ELF-1 (cell line): ENCODE measurements at regions not wholly inside any gene's neighbourhood (a gene's known extent, or its start where the extent isn't known, plus 50 kb on each side); places are given as distances from the start of the nearest gene placed in this dataset.
"Not testable (repeated sequence)": the region's sequence is repeated elsewhere in the genome, so short reads cannot be mapped to it uniquely, and the experiment has no call there.

Experiments used
- DNase-seq: peaks from one replicate; pipeline ENCODE4 v3.0.0-alpha.2; 2016; ENCODE audit warnings: low read depth, low spot score

DNA sequence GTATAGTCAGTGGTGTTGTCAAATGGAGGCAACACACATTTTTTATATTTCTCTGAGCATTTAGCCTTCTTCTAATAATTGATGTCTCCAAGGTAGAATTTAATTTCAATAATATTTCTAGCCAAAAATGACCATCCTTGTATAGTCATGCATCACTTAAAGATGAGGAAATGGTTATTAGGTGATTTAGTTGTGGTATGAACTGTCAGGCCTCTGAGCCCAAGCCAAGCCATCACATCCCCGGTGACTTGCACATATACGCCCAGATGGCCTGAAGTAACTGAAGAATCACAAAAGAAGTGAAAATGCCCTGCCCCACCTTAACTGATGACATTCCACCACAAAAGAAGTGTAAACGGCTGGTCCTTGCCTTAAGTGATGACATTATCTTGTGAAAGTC lies 115.6 kb upstream of the SMLR1 start:
- peak; percentile 16 for DNase-seq

DNA sequence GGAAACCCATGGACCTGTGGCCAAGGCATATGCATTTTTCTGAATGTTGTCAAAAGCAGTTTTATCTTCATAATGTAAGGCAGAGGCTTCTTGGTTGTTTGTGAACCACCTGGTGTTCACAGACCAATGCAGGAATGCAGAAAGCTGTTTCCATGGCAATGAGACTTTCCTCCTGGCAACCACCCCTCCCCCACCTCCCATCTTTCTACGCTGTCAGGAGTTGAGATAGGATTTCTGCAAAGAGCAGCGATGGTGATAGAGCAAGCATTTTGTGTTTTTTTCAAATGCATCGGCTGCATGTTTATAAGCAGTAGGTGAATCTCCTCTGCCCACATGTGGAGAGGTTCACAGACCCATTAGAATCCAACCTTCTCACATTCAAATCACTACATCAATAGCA lies 114.1 kb upstream of the SMLR1 start:
- DNase-seq: peak; percentile 80

DNA sequence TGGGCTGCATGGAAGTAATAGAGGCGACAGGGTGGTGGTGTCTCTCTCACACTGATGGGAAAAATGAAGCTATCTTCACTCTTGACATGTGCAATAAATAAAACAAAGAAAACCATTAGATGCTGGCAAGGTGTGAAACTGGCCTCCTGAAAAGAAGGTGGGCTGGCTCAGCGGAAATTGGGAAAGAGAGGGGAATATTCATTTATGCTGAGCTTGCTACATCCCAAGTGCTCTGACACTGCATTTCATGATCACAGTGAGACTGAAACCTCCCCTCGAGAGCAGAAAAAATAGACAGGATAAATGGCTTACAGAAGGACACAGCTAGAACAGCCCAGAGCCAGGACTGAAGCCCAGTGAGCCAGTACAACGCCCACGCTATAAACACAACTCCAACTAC lies 112.1 kb upstream of the SMLR1 start:
- no peak for DNase-seq

DNA sequence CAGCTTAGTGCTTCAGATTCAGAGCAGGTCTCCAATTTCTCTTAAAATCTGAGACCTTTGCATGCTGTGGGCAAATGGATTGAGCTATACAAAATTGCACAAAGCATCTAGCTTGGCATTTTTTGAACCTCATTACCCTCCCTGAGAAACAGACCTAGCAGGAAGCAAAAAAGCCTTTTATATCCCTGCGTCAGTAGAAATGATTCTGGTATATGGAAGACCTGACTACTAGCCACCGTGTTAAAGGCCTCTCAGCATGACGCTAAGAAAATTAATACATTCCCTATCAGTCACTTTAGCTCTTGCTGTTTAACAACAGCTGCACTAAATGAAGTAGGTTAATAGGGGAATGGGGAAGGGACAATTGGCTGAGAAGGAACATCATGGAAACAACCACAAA lies 110.7 kb upstream of the SMLR1 start:
- no peak for DNase-seq

DNA sequence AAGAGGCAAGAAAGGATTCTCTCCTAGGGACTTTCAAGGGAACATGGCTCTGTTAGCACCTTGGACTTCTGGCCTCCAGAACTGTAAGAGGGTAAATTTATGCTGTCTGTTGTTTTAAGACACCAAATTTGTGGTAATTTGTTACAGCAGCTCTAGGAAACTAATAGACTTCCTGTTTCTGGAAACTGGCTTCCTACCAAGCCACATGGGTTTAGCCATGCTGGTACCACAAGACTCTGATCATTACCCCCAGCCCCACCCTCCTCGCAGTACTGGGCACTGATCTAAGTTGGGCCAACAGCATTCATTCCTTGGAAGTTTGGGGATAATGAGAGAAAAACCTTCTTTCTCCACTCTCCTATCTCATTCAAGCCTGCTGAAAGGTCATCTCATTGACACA lies 109.5 kb upstream of the SMLR1 start:
- no peak for DNase-seq

DNA sequence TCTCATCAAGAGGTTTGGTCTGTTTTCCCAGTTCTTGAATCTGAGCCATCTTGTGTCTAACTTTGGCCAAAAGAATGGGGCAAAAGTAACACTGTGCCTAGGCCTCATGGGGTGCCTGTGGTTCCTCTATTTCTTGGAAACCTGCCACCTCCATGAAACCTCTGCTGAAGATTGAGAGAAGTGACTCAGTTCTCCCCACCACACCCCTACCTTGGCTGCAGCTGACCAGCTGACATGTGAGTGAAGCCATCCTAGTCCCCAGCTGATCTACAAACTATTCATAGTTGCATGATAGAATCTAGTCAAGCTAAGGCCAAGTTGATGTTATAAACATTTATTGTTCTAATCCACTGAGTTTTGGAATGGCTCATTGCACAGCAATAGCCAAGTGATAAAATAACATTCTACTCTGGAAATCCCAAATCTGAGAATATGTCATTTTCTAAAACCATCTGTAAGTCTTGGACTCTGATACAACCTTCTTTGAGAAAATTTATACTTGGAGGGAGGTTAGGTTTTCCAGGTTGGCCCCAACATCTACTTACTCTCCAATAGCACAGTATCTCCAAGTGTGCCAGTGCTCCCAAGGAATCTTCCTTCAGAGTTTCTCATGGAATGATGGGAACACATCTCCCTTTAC lies 107.0 kb upstream of the SMLR1 start:
- no peak for DNase-seq

DNA sequence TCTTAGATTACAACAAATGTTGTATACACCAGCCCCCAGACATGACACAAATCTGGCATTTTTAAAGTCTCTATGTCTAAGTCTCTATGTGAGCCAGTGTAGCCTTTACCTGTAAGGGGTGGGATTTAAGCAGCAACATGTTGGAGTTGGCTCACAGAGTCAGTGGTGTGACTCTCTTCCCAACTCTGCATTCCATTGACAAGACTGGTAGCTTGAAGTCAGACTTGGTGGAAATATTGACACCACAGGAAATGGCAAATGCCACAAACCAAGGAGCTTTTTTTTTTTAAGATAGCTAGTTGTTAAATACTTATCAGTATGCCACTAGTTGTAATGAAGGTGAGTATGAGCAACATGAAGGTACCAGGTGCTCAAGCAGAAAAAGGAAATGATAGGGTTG lies 103.1 kb upstream of the SMLR1 start:
- DNase-seq: no peak

DNA sequence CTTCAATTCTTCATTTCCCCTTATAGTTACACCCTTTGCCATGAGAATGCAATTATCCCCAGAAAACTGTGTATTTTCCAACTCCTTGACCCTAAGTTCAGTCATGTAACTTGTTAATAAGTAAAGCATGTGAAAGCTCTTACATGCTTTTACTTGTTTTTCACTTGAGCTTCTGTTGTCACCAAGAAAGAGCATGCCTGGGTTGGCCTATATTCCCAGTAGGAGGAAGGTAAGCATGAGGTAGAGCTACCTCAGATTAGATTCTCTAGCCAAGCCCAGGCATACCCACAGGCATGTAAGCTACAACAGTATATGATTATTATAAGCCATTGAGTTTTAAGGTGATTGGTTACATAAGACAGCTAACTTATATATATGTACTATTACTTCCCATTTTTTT lies 101.7 kb upstream of the SMLR1 start:
- no peak for DNase-seq

DNA sequence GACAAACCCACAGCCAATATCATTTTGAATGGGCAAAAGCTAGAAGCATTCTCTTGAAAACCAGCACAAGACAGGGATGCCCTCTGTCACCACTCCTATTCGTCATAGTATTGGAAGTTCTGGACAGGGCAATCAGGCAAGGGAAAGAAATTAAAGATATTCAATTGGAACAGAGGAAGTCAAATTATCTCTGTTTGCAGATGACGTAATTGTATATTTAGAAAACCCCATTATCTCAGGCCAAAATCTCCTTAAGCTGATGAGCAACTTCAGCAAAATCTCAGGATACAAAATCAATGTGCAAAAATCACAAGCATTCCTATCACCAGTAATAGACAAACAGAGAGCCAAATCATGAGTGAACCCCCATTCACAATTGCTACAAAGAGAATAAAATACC lies 99.1 kb upstream of the SMLR1 start:
- not testable (repeated sequence) for DNase-seq

DNA sequence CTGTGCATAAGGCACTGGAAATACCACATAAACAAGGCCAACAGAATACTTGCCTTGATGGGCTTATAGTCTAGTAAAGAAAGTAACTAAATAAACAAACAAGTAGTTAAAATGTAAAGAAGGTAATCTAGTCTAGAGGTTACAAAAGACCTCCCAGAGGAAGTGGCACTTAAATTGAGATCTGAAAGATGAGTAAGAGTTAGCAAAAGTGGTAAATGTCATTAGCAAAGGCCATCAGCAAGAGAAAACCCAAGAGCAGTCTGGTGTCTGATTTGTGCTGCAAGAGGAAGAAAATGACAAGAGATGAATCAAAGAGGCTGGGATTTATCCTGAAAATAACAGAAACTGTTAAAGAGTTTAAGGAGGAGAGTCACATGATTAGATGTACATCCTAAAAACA lies 96.6 kb upstream of the SMLR1 start:
- DNase-seq: no peak

DNA sequence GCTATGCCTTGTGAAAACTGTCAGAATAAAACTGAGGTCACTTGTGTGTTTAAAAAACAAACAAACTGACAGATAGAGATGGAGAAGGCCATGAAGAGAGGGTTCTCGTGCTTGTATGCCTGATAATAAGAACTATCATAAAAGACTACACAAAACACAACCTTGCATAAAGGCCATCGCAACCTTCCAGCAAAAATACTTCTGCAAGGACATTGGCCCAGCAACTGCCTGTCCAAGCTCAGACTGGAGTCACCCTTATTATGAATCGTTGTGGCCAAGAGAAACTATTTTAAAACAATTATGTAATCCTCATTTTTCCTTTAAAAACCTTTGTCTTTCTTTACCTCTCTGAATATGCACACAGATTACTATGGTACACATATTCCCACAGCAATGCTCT lies 93.0 kb upstream of the SMLR1 start:
- DNase-seq: no peak

DNA sequence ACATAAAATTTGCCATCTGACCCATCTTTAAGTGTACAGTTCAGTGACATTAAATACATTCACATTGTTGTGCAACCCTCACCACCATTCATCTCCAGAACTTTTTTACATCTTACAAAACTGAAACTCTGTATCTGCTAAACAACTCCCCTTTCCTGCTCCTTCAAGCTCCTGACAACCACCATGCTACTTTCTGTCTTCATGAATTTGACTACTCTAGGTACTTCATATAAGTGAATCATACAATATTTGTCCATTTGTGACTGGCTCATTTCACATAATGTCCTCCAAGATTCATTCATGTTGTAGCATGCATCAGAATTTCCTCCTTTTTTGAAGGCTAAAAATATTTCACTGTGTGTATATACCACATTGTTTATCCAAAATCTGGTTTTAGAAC lies 86.9 kb upstream of the SMLR1 start:
- DNase-seq: no peak

DNA sequence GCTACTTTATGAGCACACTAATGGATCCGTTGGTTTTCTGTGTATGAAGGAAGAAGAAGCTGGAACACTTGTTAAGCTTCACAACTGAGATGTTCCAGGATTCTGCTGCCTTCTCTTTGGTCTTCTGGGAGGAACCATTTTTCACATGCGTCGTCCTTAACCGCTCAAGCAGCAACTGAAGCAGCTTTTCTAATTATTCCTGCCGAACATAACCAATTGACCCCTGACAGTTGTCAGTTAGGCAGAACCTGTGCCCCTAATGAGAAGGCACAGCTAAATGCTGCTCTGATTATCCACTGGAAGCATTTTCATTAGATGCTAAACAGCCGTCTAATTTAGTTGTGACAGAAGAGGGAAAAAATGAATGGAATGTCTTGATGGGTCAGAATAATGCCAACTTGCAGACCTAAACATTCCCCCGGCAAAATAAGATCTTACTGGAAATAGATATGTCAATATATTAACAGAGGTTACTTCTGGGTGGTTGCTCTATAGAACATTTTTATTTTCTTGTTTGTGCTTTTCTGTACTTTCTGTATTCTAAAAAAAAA lies 85.0 kb upstream of the SMLR1 start:
- no peak for DNase-seq

DNA sequence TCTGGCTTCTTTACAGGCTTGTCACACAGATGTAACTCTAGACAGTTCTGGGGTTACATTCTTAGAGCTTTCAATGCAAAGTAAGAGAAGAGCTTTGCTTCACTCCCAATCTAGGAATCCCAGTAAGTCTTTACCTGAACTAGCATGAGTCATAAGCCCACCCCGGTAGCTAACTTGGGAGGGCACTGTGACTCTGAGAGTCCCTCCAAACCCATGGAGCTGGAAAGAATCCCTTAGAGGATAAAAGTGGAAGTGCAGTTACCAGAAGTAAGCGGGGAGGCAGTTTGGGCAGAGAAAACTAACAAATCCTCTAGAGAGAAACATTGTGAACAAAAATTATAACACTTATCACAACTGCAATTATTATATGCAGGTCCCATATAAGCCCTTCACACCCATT lies 84.0 kb upstream of the SMLR1 start:
- DNase-seq: peak; percentile 52

DNA sequence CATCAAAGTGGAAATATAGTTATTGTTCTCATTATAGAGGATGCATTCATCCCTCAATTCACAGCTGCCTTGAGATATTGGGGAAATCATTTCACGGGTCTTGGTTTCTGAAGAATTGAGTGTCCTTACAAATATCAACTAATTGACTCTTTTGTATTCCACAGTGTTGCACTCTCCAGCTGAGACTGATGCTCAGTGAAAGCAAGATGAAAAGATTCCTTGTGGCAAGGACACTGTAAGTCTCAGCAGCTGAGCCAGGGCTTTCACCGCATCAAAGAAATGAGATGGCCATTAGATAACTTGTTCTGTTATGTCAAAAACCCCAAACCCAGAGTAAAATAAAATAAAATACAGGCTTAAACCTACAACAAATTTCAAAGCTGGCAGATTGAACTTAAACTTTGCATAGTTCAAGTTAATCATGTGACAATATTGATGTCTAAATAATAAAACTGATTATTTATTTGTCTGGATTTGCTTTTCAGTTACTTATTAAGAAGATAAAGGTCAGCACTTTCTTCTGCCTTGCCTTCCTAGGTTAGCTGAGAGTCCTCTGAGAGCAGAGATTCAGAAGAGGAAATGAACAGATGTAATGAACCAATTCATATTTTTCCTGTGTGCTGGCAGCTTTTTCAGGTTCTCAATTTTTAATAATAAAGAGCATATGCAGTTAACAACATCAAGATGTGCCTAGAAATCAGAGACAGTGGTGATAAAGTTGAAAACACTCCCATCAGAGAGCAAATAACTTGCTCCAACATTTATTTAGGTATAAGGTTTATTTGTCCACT lies 82.4 kb upstream of the SMLR1 start:
- DNase-seq: no peak

DNA sequence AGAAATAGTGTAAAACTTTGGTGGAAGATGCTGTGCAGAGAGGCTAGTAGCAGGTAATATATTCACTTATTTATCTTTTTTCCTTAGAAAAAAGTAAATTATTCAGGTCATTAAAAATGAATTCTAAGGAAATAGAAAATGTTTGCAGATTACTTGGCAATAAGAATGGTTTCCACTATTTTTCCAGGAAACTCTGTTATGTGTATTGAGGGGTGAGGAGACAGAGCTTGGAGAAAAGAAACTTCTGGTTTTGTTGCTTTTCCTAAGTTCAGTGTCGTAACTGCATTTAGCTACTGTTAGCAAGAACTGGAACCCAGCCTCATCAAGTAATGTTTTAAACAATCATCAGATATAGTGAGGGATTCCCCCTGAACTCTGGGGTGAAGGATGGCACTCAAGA lies 79.2 kb upstream of the SMLR1 start:
- no peak for DNase-seq

DNA sequence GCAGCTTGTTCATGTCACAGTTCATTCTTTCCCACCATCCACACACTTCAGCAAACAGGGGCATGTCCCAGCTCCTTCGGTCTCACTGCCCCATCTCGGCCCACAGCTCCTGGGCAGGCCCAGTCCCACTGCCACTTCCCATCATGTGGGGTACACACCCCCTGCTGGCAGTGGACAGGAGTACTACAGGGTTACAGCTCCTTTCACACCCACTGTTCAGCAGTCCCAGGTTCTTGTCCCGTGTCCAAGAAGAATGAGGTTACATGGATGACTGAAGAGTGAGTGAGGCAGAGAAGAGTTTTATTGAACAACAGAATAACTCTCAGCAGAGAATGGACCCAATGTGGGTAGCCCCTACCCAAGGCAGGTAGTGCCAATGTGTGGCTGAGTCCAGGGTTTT lies 77.8 kb upstream of the SMLR1 start:
- peak; percentile 3 for DNase-seq

DNA sequence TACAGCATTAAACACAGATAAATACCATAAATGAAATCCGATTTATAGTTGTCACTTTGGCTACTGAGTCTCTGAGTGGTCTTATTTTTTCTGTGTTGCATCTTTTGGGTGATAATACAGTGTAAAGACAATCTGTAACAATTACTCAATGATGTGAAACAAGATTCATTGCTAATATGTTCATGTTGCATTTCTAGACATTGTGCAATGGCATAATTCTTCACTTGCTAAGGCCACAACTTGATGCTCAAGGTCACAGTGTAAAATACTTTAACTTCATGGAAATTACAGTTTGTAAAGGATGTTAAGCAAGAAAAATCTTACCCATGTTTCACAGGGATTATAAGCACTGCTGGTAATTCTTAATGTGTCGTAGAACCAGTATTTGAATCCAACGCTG lies 74.9 kb upstream of the SMLR1 start:
- no peak for DNase-seq

DNA sequence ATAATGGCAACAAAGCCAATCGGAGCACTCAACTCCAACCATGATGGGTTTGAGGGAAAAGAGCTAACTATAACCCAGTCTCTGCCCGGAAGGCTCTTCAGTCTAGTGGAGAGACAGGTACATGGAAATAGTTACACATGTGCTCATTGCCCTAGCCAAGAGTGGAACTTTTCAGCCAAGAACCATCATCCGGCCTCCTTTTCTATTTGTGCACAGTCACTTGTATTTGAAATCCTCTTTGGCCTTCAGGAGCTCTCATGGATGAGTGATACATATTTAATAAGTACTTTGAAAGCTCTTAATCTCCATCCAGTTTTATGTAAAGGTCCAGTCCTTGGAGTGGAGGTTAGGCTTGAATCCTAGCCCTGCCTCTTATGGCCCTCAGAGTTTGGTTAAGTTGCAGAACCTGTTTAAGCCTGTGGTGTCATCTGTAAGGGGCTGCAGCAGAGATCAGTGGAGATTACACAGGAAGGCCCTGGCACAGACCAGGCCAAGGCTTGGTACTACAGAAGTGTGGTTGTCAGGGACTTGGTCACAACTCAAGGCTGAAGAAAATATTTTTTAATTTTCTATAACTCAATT lies 72.3 kb upstream of the SMLR1 start:
- peak; percentile 28 for DNase-seq

DNA sequence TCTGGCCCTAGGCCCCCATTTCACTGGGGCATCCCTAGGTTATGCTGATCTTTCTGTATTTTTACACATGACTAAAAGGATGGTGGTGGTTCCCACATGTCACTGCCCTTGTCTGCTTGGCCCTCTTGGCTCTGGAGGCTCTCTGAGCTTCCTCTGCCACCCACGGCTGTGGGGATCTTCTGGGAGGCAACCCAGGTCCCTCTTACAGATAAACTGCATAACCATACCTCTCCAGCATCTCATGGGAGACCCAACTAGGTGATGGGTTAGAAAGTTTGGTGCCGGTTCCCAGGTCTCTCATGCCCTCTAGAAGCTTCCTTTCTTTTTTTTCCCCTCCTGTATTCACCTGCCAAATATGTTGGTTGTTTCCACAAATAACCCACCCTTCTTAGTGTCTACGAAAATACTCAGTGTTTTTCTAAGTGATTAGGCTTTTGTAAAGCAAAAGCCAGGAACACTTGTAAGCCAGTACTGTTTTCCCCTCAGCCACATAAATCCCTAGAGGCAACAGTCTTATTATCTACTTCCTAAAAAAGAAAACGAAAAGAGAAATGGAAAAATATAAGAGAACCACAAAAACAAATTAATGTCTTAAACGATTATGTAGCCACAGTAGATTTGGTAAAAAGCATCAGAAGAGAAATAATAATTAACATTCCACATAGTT lies 71.7 kb upstream of the SMLR1 start:
- no peak for DNase-seq

DNA sequence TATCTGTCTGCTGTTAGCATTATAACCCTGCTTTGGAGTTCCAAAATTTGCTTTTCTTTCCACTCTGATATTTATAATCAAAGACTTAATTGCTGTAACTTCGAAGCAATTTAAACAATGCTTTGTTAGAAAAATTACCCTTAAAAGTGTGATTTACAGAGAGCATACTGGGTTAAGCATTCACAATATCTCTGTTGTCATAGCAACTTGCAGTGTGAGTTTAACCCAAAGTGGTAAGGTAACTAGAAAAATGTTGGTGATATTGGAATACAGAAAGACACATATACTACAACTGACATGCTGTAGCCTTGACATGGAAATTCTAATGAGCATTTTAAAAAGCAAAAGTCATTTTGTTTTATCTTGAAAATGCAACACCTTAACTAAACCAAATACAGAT lies 70.4 kb upstream of the SMLR1 start:
- no peak for DNase-seq

DNA sequence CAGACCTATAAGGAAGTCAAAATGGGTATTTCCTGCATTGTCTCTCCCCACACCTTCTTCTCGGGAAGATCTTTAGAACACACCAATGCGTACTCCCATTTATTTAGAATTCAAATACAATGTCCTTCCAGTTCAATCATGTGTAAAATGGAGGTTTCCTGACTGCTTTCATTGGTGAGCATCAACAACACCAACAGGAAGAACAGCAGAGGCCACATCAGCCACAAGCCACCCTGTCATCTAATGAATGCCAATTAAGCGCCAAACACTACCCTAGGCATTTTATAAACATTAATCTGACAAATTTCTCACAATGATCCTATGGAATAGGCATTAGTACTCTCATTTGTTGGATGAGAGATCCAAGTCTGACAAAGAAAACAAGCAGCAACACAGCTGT lies 68.4 kb upstream of the SMLR1 start:
- DNase-seq: no peak
